Lower leg skin (tissue), 4 donors: ENCODE measurements at regions not wholly inside any gene's neighbourhood (a gene's known extent, or its start where the extent isn't known, plus 50 kb on each side); places are given as distances from the start of the nearest gene placed in this dataset.

Experiments
- DNase-seq, 2 donors: peaks; one replicate each; pipeline ENCODE4 v3.0.0-alpha.2; 2019; ENCODE audit warnings: low spot score in 2 of 2
- H3K4me3 ChIP-seq: fragments of 200-600 bp; sonication (generic); 2 replicates; pipeline ENCODE4 v1.5.1; 2017; ENCODE audit warnings: mild to moderate bottlenecking, low read depth; ENCODE audit not compliant: poor library complexity, severe bottlenecking
- CTCF ChIP-seq, 3 donors: fragments of 450-650 bp; IDR thresholded peaks; one replicate each; pipeline ENCODE4 v1.5.1; 2016; ENCODE audit warnings: antibody characterized with exemption in 3 of 3, mild to moderate bottlenecking in 3 of 3, moderate library complexity in 2 of 3
- POLR2A ChIP-seq, 2 donors: fragments of 450-650 bp; IDR thresholded peaks; one replicate each; pipeline ENCODE4 v1.6.1; 2016 to 2017; ENCODE audit warnings: antibody characterized with exemption in 2 of 2, mild to moderate bottlenecking in 1 of 2, moderate library complexity in 1 of 2
- WGBS, 2 donors: methylation state at CpG; one replicate each; pipeline ENCODE4 v1.1.5; 2018; 5-methylcytosine and 5-hydroxymethylcytosine counted together
- intact Hi-C: fragments of 100-400 bp; cut with DNase I; formaldehyde crosslinking; loops from one replicate; pipeline ENCODE4 v1.15.0; 2023; ENCODE audit warnings: low total_unique reads

- no peak for DNase-seq
- intact Hi-C loops: no loop called here
- WGBS, 2 donors: 82 to 84% methylated on average over 2 of the region's 2 CpGs
- no peak overlapping the region for H3K4me3 ChIP-seq
- TF ChIP-seq CTCF (IDR thresholded peaks at IDR 0.05) (no peak), POLR2A (IDR thresholded peaks at IDR 0.05) (no peak)
Measured at GRCh38 chr2:186044761-186045160, 306.2 kb downstream of the FSIP2 start.

GRCh38 chr2:186052930-186053329 lies 314.3 kb downstream of the FSIP2 start:
- intact Hi-C loops: no loop called here
- TF ChIP-seq CTCF (IDR thresholded peaks at IDR 0.05) (no peak), POLR2A (IDR thresholded peaks at IDR 0.05) (no peak)
- H3K4me3 ChIP-seq: no peak overlapping the region
- 91 to 95% methylated on average over 1 of the region's 1 CpG for WGBS, 2 donors
- DNase-seq: no peak

GRCh38 chr2:186058614-186059013 lies 320.0 kb downstream of the FSIP2 start:
- no peak overlapping the region for H3K4me3 ChIP-seq
- intact Hi-C loops: no loop called here
- WGBS, 2 donors: 91 to 92% methylated on average over 3 of the region's 3 CpGs
- DNase-seq: no peak
- TF ChIP-seq CTCF (IDR thresholded peaks at IDR 0.05) (no peak), POLR2A (IDR thresholded peaks at IDR 0.05) (no peak)

- TF ChIP-seq CTCF (IDR thresholded peaks at IDR 0.05) (no peak), POLR2A (IDR thresholded peaks at IDR 0.05) (no peak)
- intact Hi-C loops: no loop called here
- H3K4me3 ChIP-seq: no peak overlapping the region
- DNase-seq: no peak
- 17 to 20% methylated on average over 1 of the region's 1 CpG for WGBS, 2 donors
Measured at GRCh38 chr2:186059096-186059495, 320.5 kb downstream of the FSIP2 start.

- TF ChIP-seq CTCF (IDR thresholded peaks at IDR 0.05) (no peak), POLR2A (IDR thresholded peaks at IDR 0.05) (no peak)
- intact Hi-C loops: no loop called here
Measured at GRCh38 chr2:186060744-186061440, 322.3 kb downstream of the FSIP2 start.

GRCh38 chr2:186064507-186064906 lies 325.9 kb downstream of the FSIP2 start:
- TF ChIP-seq CTCF (IDR thresholded peaks at IDR 0.05) (no peak), POLR2A (IDR thresholded peaks at IDR 0.05) (no peak)
- no peak overlapping the region for H3K4me3 ChIP-seq
- intact Hi-C loops: no loop called here
- WGBS, 2 donors: 88 to 89% methylated on average over 3 of the region's 3 CpGs
- DNase-seq: no peak

More at GRCh38 chr2:186060744-186061440, 322.3 kb downstream of the FSIP2 start:
- H3K4me3 ChIP-seq: no peak overlapping the region
- no peak for DNase-seq
